HCT116 (cell line): ENCODE measurements at regions not wholly inside any gene's neighbourhood (a gene's known extent, or its start where the extent isn't known, plus 50 kb on each side); places are given as distances from the start of the nearest gene placed in this dataset.

Source experiments
- ATAC-seq: fragments of 200-7000 bp; cut with Tn5 transposase; 2 replicates; pipeline ENCODE4 v1.9.1; 2020; ENCODE audit warnings: mild to moderate bottlenecking, moderate library complexity
- BruUV-seq: library from RNA; stranded (reverse); fragments of 400-500 nt; replicated peaks from 2 replicates; lab custom pipeline; 2021; lab: Mats Ljungman, UMichigan
- CTCF ChIA-PET: fragments of 300-600 bp; sonication (Branson Sonifier 250); formaldehyde crosslinking; loops from one replicate; lab custom pipeline; 2021; ENCODE audit warnings: antibody characterized with exemption; lab: Charles Lee
- POLR2A ChIA-PET: fragments of 300-600, 350-600 bp; sonication (Branson Sonifier 250); formaldehyde crosslinking; loops from one replicate; lab custom pipeline; 2021; ENCODE audit warnings: antibody characterized with exemption; lab: Charles Lee
- RAD21 ChIA-PET, 2 experiments: fragments of 300-600 bp; sonication (Branson Sonifier 250); formaldehyde crosslinking; loops; one replicate each; lab custom pipeline; 2023; ENCODE audit warnings: low total read pairs in 2 of 2; ENCODE audit not compliant: uncharacterized antibody in 2 of 2, unreplicated experiment in 2 of 2, low non-redundant PET in 1 of 2; lab: Charles Lee
- DNase-seq: peaks from one replicate; pipeline ENCODE4 v3.0.0-alpha.2; 2010; ENCODE audit warnings: low read depth, low spot score
- H2AFZ ChIP-seq: fragments of 200-600 bp; shearing (Covaris generic), sonication (generic); 2 replicates; pipeline ENCODE4 v1.6.1; 2017; ENCODE audit warnings: low read depth, mixed run types, mixed read lengths, antibody characterized with exemption, low read length; ENCODE audit not compliant: poor library complexity, severe bottlenecking
- H3K27ac ChIP-seq: 2 replicates; pipeline ENCODE4 v1.5.1; 2012; ENCODE audit warnings: low read depth, low read length
- H3K27me3 ChIP-seq: fragments of 200-600 bp; sonication (generic); 2 replicates; pipeline ENCODE4 v1.6.1; 2016; ENCODE audit warnings: mixed run types, low read length, mixed read lengths; ENCODE audit not compliant: insufficient read depth
- H3K36me3 ChIP-seq, 2 experiments: fragments of 200-500 bp in 1 of 2; fragments of 200-600 bp in 1 of 2; sonication (Bioruptor generic) in 1 of 2; sonication (generic) in 1 of 2; 2 replicates each; pipeline versions ENCODE4 v1.5.1 to v1.6.1; 2014 to 2016; ENCODE audit warnings: low read length in 2 of 2, inconsistent platforms in 1 of 2, mixed read lengths in 1 of 2, mixed run types in 1 of 2; ENCODE audit not compliant: insufficient read depth in 2 of 2, control insufficient read depth in 1 of 2
- H3K4me1 ChIP-seq, 2 experiments: fragments of 200-600 bp in 1 of 2; sonication (generic) in 1 of 2; 2 replicates each; pipeline versions ENCODE4 v1.5.1 to v1.6.1; 2012 to 2017; ENCODE audit warnings: low read length in 2 of 2, inconsistent platforms in 1 of 2, mild to moderate bottlenecking in 1 of 2, mixed read lengths in 1 of 2, mixed run types in 1 of 2, moderate library complexity in 1 of 2; ENCODE audit not compliant: insufficient read depth in 2 of 2, control insufficient read depth in 1 of 2
- H3K4me2 ChIP-seq: fragments of 200-600 bp; sonication (generic); 2 replicates; pipeline ENCODE4 v1.6.1; 2017; ENCODE audit warnings: mixed run types, low read length, mixed read lengths
- H3K4me3 ChIP-seq, 2 experiments: fragments of 200-600 bp in 1 of 2; sonication (generic) in 1 of 2; replicated peaks in 1 of 2; 2 replicates each; pipeline ENCODE4 v1.5.1; 2011 to 2016; ENCODE audit warnings: low read length in 2 of 2, control low read depth in 1 of 2, low read depth in 1 of 2, mild to moderate bottlenecking in 1 of 2, mixed read lengths in 1 of 2, mixed run types in 1 of 2
- H3K79me2 ChIP-seq: fragments of 200-600 bp; sonication (generic); 2 replicates; pipeline ENCODE4 v1.6.1; 2017; ENCODE audit warnings: mild to moderate bottlenecking, mixed run types, low read length, moderate library complexity, mixed read lengths; ENCODE audit not compliant: insufficient read depth
- H3K9ac ChIP-seq: fragments of 200-600 bp; sonication (generic); 2 replicates; pipeline ENCODE4 v1.6.1; 2016; ENCODE audit warnings: low read length, mixed read lengths
- H3K9me2 ChIP-seq: fragments of 200-600 bp; sonication (generic), shearing (Covaris generic); 2 replicates; pipeline ENCODE4 v1.6.1; 2017; ENCODE audit warnings: mixed run types, mild to moderate bottlenecking, moderate library complexity; ENCODE audit not compliant: insufficient read depth
- H3K9me3 ChIP-seq, 2 experiments: fragments of 200-500 bp in 1 of 2; fragments of 200-600 bp in 1 of 2; sonication (Bioruptor generic) in 1 of 2; sonication (generic) in 1 of 2; 2 replicates each; pipeline ENCODE4 v1.6.1; 2014 to 2017; ENCODE audit warnings: low read length in 2 of 2, mixed read lengths in 2 of 2, inconsistent platforms in 1 of 2, low read depth in 1 of 2, mild to moderate bottlenecking in 1 of 2, mixed run types in 1 of 2, moderate library complexity in 1 of 2; ENCODE audit not compliant: control insufficient read depth in 1 of 2, insufficient read depth in 1 of 2
- H4K20me1 ChIP-seq: fragments of 200-600 bp; sonication (generic), shearing (Covaris generic); 2 replicates; pipeline ENCODE4 v1.6.1; 2017; ENCODE audit warnings: mixed run types, mild to moderate bottlenecking, moderate library complexity; ENCODE audit not compliant: insufficient read depth
- CEBPB ChIP-seq: IDR thresholded peaks from 2 replicates; pipeline ENCODE4 v1.6.1; 2012; ENCODE audit warnings: low read depth
- EGR1 ChIP-seq: IDR thresholded peaks from 2 replicates; pipeline ENCODE4 v1.6.1; 2012; ENCODE audit warnings: low read depth
- EZH2phosphoT487 ChIP-seq: fragments of 200-600 bp; IDR thresholded peaks from 2 replicates; pipeline ENCODE4 v1.6.1; 2018; ENCODE audit warnings: antibody characterized with exemption, borderline replicate concordance
- FOSL1 ChIP-seq: IDR thresholded peaks from 2 replicates; pipeline ENCODE4 v1.6.1; 2012; ENCODE audit warnings: low read depth
- RAD21 ChIP-seq: IDR thresholded peaks from 2 replicates; pipeline ENCODE4 v1.6.1; 2012; ENCODE audit warnings: low read depth, mild to moderate bottlenecking
- SP1 ChIP-seq: IDR thresholded peaks from 2 replicates; pipeline ENCODE4 v1.6.1; 2012; ENCODE audit warnings: low read depth
- SRF ChIP-seq: IDR thresholded peaks from 2 replicates; pipeline ENCODE4 v1.6.1; 2012; ENCODE audit warnings: low read depth
- ZNF274 ChIP-seq: fragments of 200-500 bp; sonication (Bioruptor generic); IDR thresholded peaks from 2 replicates; pipeline ENCODE4 v1.6.1; 2014; ENCODE audit warnings: mild to moderate bottlenecking, low read depth, low read length, inconsistent platforms
- intact Hi-C: fragments of 100-400 bp; cut with micrococcal nuclease; formaldehyde crosslinking; loops from 2 replicates; pipeline ENCODE4 v1.10.0; 2022
- TF ChIP-seq, protein P1 (sequence below), 3 experiments: fragments of 200-600 bp in 1 of 3; sonication (generic) in 1 of 3; IDR thresholded peaks in 2 of 3; conservative IDR thresholded peaks in 1 of 3; 2 replicates each; pipeline ENCODE4 v1.5.1; 2012 to 2017; ENCODE audit warnings: low read depth in 2 of 3, low read length in 2 of 3, antibody characterized with exemption in 1 of 3, borderline replicate concordance in 1 of 3, control low read depth in 1 of 3, mild to moderate bottlenecking in 1 of 3, mixed read lengths in 1 of 3, mixed run types in 1 of 3, moderate library complexity in 1 of 3; ENCODE audit not compliant: insufficient read depth in 1 of 3

DNA sequence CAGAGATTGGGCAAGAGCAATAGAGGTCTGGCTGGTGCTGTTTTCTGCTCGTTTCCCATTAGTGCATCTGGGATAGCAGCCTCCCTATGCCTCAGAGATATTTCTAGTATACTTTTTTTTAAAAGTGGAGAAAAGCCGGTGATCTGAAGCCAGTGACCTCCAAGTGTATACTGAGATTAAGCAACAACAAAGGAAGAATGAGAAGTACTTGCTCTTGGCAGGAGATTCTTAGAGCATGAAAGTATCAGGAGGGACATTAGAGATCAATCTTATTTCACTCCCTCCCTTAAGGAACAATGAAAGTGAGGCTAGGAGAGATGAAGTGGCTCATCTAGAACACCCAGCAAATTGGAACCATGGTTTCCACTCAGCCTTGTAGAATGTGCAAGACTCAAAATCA is 423.3 kb downstream of the SOX2 start:
- peaks cover 0 to 8% of the 10 kb centered on the region in 2 experiments; a peak in 2 of 4 replicates for H3K4me1 ChIP-seq
- no peak overlapping the region for H3K9ac ChIP-seq
- H3K27me3 ChIP-seq: no peaks in the 10 kb centered on the region
- H3K4me3 ChIP-seq: no peak overlapping the region
- DNase-seq (no peak), ATAC-seq (no peak)
- POLR2A ChIA-PET: no interaction called here
- H3K79me2 ChIP-seq: no peaks in the 10 kb centered on the region
- H3K4me2 ChIP-seq: no peak overlapping the region
- RAD21 ChIA-PET: no interaction called here
- BruUV-seq: no TSS peak
- TF ChIP-seq CEBPB (no peak), SRF (no peak), RAD21 (no peak), EGR1 (no peak), ZNF274 (no peak), EZH2phosphoT487 (no peak), SP1 (no peak), FOSL1 (no peak)
- TF ChIP-seq, protein P1, sequence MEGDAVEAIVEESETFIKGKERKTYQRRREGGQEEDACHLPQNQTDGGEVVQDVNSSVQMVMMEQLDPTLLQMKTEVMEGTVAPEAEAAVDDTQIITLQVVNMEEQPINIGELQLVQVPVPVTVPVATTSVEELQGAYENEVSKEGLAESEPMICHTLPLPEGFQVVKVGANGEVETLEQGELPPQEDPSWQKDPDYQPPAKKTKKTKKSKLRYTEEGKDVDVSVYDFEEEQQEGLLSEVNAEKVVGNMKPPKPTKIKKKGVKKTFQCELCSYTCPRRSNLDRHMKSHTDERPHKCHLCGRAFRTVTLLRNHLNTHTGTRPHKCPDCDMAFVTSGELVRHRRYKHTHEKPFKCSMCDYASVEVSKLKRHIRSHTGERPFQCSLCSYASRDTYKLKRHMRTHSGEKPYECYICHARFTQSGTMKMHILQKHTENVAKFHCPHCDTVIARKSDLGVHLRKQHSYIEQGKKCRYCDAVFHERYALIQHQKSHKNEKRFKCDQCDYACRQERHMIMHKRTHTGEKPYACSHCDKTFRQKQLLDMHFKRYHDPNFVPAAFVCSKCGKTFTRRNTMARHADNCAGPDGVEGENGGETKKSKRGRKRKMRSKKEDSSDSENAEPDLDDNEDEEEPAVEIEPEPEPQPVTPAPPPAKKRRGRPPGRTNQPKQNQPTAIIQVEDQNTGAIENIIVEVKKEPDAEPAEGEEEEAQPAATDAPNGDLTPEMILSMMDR (IDR thresholded peaks at IDR 0.05 in 2 of 3, conservative IDR thresholded peaks at IDR 0.05 in 1 of 3; ENCODE audit: borderline replicate concordance in 1 of 3, insufficient read depth in 1 of 3, low read depth in 2 of 3, low read length in 2 of 3): no peak
- H3K27ac ChIP-seq: no peak overlapping the region
- H4K20me1 ChIP-seq: no peaks in the 10 kb centered on the region
- CTCF ChIA-PET: no interaction called here
- no peaks in the 10 kb centered on the region for H3K9me2 ChIP-seq
- intact Hi-C loops: no loop called here
- H2AFZ ChIP-seq: no peak overlapping the region
- no peaks in the 10 kb centered on the region for H3K36me3 ChIP-seq
- no peaks in the 10 kb centered on the region for H3K9me3 ChIP-seq
